ENCODE measurements at regions not wholly inside any gene's neighbourhood (a gene's known extent, or its start where the extent isn't known, plus 50 kb on each side); places are given as distances from the start of the nearest gene placed in this dataset.
"Not testable (repeated sequence)": the region's sequence is repeated elsewhere in the genome, so short reads cannot be mapped to it uniquely, and the experiment has no call there.

DNA sequence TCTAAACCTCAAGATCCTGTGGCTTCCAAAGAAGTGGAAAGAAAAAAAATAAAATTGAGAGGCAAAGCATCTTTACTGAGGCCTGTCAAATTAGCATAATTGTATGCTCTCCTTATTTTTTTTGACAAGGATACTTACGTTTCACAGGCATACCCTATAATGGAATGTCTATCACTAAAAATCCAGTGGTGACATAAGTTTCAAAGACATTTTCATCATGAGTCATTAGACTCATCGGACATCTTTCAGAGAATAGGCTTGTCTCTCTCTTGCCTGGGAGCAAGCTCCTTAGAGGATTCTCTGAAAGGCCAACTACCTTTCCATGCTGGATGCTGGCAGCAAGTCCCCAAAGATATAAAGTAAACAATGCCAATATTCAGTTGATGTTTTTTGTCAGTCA lies 380.7 kb upstream of the STEAP1 start:
- DNase-seq = no peak

DNA sequence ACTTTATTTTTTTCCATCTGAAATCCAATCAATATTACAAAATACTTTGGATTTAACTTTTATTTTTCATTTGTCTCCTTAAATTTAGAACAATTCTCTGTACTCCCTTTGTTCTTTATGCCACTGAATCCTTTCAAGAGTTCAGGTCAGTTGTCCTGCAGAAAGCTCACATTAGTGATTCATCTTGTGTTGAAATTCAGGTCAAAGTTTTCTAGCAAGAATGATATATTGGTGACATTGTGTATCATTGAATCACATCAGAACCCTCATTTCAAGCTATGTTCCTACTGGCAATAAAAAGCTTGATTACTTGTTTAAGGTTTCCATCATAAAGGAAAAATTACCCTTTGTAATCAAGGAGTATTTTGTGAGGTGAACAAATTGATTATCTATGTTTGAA lies 378.8 kb upstream of the STEAP1 start:
- DNase-seq = no peak

DNA sequence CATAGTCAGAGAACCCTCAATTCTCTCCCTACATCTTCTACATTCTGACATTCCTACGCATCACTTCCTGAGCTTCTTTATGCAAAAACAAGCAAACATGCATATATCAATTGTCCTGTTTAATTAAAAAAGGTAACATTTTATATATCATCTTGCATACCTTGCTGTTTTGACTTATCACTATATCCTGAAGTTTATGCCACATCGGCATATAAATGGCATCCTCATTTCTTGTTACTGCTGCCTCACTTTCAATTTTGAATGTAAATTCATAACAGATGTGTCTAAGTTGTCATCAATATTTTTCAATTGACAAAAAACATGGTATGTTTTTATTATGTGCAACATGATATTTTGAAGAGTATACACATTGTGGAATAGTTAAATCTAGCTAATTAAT lies 377.3 kb upstream of the STEAP1 start:
- no peak for DNase-seq

DNA sequence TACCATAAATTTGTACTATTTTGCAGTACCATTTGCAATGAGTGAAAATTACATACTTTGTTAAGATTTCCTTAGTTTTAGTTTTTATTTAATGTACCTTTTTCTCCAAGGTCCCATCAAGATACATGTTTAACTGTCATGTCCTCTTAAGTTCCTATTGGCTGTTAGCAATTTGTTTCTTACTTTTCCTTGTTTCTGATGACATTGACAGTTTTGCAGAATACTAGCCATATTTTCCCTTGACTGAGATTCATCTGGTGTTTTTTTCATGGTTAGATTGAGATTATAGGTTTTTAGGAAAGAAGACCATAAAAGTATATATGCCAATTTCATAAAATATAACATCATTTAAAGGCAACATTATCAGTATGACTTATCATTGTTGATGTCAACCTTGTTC lies 376.8 kb upstream of the STEAP1 start:
- no peak for DNase-seq

DNA sequence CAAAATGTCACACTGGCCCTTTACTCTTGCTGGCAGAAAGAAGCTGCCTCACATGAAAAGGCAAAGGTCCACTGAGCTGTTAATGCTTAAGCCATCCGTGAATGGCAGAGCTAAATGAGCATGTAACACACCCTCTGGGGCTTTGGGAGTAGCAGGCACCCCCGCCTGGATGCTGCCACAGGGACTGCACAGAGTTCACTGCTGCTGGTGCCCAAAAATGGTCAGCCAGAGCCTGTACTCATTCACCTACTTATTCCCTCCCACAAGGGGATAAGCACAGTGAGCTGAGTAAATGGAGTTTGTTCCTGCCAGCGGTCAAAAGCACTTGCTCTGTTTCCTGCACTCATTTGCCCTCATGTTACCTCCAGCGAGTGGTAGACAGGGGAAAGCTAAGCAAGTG lies 374.0 kb upstream of the STEAP1 start:
- DNase-seq = no peak

DNA sequence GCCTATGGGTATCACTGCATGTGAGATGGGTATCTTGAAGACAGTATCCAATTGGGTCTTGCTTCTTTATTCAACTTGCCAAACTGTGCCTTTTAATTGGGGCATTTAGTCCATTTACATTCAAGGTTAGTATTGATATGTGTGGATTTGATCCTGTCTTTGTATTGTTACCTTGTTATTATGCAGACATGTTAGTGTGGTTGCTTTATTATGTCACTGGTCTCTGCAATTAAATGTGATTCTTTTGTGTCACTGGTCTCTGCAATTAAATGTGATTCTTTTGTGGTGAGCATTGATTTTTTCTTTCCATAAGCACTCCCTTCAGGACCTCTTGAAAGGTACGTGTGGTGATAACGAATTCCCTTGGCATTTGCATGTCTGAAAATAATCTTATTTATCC lies 357.8 kb upstream of the STEAP1 start:
- DNase-seq = no peak

DNA sequence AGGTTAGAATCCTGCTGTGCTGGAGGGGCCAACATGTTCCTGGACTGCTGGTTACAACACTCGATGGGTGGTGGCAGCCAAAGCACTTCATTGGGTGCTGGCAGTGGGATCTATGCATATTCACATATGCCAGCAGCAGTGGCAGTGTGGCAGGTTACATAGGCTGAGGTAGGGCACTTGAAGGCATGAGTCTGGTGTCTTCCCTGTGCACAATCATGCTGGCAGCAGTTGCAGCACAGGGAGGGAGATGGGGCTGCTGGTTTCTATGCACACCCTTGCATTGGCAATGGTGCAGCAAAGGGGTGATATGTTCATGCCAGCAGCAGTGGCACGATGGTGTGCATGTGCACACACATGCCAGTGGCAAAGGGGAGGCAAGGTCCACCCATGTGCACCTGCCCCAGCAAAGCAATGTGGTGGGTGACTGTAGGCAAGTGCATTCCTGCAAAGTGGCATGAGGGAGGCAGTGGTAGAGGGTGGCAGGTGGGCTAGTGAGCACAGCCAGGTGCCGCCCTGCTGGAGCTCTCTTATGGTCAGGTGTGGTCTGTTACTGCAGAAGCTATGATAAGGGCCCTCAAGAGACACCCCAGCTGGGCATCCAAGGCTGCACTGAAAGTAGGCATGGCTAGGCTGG lies 356.2 kb upstream of the STEAP1 start:
- no peak for DNase-seq

DNA sequence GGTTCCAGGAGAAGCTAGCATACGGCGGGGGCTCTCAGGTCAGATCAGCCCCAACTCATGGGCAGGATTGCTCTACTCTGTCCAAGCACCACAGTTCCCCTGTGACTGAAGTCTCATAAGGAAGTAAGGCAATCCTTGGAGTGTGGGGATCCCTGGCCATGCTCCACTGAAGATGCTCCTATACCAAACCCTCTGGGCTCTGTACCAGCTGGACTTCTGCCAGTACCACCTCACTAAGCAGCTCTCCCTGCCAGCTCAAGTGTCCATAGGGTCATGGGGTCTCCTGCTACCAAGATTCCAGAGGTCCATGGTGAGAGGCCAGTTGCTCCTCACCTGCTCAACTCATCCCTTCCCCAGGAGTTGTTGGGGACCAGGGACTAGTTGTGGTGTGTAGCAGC lies 355.7 kb upstream of the STEAP1 start:
- no peak for DNase-seq

DNA sequence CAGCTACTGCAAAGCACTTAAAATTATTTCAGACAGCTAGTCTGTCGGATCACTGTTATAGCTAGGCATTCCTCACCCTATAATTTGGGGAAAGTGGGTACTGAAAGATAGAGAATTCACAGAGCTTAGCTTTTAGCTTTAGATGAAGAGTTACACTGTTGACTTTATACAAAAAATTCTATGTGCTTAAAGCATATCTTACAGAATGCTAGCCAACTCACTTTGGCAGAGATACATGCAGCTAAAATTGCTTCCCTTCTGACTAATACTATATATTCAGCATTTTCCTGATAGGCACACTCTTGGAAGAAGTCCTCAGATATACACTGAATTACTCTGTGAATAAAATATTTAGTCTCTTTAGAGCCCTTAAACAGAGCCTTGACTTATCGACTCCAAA lies 353.5 kb upstream of the STEAP1 start:
- no peak for DNase-seq

DNA sequence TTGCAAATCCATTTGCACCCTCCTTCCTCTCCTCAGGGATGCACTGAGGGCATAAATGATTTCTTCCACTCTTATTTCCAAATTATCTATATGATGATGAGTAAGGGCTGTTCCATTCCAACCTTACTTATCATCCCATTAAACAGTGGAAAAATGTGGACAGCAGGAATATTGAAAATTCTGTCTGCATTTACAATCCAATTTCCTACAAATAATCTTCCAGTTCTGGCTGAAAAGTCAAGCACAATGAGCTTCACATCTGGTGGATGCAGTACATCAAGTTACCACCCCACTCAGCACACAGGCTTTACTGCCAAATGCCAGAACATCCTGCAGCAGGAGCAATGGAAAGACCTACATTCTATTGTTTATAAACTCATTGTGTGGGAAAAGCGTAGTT lies 345.0 kb upstream of the STEAP1 start:
- no peak for DNase-seq

DNA sequence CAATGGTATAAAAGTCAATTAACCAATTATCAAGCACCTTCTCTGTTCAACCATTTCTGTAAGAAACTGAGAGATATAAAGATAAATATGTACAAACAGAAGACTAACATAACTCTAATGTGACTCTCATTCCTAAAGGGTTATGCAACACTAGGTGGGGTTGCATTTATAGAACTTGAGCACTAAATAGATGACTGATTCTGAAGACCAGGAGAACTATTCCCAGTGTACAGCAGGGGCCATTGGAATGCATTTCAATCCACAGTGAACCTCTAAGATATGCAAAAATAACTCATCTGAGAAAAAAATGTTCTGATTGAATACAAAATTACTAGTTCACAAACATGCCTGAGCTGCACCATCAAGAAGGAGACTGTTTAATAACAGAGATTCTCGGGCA lies 341.2 kb upstream of the STEAP1 start:
- no peak for DNase-seq

DNA sequence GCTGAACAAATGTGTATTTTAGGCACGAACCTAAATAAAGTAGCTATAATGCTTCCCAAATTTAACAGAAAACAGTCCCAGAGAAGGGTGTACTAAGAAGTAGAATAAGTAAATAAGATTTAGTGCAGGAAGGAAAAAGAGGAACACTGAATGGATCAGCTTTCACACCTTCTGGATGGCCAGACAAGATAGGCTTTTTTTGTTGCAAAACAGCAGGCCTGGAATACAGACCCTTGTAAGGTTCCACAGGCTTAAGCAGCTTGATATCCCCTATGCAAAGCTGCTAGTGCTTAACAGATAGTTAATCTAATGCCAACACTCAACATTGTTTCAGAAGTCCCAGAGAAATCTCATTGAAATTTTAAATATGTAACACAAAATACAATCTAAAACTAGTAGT lies 328.1 kb upstream of the STEAP1 start:
- DNase-seq = no peak

DNA sequence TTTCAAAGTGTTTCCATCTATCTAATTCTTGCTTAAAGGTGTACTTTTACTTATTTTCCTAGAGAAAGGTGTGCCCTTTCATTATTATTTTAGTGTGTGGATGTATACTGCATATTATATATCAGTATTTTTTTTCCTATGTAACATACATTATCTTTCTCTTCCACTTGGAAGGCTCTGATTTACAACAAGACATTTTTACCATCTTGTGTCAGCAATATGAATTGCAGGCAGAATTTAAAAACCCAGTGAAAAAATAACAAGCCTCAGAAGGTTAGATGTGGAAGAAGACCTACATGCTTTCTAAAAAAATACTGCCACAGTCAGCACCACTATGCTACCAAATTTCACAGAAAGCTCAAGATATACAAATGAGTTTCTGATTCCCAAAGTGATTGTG lies 327.7 kb upstream of the STEAP1 start:
- no peak for DNase-seq

DNA sequence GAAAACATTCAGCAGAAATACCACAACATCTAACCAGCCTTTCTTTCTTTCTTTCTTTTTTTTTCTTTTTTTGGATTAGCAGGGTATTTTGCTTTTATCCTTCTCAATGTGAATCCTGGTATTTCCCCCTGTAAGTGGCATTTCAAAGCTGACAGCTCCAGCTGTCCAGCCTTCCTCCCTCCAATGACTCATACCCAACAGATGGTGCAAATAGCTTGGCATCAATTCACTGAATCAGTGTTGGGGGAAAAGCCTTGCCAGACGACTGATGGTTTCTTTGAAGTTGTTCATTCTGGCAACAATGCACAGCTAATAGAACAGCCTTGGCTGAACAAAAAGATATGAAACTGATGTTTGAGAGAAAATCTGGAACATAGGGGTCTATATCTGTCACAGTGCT lies 316.8 kb upstream of the STEAP1 start:
- DNase-seq = no peak

DNA sequence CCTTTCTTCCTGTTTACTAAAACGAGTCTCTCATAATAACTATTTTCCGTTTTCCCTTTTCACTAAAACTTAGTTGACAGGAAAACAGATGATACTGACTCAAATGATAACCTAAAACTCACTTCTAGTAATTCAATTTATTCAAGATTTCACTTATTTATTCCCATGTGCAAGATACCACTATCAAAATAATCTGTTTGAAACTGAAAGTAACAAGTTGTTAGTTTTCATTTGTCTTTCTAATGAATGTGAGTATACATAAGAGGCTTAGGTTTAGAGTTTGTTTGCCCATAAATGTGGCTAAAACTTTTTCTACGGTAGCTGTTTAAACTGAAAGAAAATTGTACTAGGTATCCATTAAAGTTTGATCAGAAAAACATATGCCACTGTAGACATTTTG lies 314.9 kb upstream of the STEAP1 start:
- no peak for DNase-seq

DNA sequence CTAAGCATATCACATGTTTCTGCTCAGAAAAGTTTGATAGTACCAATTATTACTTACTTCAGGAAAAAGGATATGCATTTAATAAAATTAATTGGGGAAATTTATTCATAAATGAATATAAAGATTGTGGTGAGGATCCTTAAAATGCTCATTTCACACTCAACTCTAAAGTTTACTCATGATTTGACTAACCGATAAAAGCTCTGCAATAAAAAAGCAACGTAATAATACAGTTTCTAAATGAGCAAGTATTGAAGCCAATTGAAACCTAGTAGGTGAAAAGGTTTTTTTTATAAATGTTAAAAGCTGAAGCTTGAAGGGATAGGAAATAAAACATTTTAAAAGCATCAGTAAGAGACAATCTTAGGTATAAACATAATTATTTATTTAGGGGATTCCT lies 308.3 kb upstream of the STEAP1 start:
- DNase-seq = no peak

DNA sequence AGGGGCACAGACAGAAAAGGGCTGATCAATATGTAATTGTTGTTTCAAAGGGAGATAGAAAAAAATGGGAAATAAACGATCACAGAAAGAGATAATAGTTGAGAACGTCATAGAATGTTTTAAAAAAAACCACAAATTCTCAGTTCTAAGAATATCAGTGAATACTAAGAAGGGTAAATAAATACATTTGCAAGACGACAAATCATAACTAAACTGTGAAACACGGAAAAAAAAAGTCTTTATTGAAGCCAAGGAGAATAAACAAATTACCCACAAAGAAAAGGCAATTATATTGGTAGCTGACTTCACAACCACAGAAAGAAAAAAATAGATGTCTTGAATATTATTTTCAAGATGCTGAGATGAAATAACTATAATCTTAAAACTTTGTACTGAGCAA lies 305.2 kb upstream of the STEAP1 start:
- DNase-seq = no peak

DNA sequence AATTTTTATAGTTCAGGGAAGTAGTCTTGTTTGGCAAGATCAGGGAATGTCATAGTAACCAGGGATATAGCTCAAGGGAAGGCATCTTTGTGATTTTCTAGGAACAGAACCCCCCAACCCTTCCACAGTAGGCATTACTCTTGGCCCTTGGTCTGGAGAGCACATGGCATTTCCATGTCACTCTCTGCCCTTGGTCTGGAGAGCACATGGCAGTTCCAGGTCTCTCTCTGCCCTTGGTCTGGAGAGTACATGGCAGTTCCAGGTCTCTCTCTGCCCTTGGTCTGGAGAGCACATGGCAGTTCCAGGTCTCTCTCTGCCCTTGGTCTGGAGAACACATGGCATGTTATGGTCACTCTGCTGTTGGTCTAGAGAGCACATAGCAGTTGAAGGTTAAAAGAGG lies 297.2 kb upstream of the STEAP1 start:
- not testable (repeated sequence) for DNase-seq

DNA sequence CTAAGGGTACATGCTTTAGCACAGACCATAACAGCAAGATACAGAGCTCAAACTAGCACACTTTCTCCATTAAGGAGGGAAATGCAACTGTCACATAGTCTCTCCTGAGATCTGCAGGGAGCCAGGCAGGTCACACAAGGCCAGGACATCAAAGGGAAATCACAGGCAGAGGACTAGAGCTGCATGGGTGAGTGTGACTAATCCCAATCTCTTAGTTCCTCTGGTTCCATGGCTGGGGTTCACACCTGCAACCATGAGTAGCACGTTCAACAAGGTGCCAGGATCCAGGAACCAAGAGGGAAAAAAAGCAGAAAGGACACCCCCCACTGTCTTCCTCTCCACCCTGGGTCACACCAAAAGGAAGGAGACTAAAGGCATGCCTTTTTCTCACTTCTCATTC lies 296.5 kb upstream of the STEAP1 start:
- DNase-seq = no peak

DNA sequence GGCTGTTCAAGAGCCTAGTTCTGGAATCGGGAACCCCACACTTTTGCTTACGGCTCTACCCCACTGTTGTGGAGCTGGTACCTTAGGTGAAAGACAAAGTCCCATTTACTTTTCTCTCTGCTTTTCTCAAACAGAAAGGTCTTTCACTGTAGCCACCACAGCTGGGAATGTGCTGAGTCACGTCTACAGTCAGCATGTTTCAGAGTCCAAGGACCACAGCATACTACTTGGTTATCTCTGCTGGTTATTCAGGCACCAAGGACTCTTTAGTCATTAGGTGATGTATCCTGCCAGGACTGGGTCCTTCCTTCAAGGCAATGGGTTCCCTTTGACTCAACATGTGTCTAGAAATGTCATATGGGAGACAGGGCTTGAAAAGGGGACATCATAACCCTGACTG lies 266.8 kb upstream of the STEAP1 start:
- DNase-seq = no peak

DNA sequence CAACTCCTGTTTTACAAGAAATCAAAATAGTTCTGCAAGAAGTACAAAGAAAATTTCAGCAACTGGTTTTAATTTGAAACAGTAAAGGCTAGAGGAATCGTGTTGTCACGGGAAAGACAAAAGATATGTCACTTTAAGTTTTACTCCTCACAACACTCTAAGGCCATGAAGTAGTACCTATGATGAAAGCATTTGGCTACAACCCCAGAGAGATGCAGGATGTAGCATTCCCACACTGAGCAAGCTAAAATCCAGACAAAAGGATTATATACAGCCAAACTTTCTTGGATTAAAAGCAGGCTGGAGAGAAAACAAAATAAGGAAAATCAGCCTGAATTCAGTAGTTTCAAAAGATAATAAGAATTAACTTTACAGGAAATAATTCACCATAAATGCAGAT lies 245.5 kb upstream of the STEAP1 start:
- no peak for DNase-seq

DNA sequence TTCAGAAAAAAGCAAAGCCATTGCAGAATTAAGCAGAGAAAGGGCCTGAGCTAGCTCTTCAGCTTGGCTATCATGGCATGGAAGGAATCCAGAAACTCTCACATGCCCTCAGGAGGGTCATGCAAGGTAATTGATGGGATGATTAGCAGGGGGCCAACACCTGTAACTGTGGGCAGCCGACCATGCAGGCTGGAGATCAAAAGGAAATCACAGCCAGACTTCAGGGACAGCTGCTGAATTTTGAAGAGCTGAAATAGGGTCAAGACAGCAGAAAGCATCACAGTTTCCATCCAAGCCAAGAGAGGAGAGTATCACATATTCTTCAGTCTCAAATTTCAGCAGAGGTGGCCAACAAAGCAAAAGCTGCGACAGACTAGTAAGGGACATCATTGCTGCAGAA lies 239.6 kb upstream of the STEAP1 start:
- DNase-seq = no peak

DNA sequence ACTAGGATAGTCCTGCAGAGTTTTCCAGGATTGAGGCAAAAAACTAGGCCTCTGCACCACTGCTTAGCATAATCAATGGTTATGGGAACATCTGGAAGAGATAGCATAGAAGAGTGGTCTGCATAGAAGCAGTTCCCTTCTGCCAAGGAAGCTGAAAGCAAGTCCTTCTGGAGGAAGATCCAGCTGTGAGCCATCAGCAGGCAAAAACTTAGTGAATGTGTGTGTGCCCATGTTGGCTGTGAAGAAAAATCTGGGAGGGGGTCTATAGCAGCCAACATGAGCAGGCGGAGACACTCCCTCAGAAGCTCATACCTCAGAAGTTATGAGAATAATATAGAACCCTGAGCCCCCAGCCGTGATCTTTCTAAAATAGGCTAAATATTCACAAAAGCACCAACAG lies 228.1 kb upstream of the STEAP1 start:
- DNase-seq = no peak

DNA sequence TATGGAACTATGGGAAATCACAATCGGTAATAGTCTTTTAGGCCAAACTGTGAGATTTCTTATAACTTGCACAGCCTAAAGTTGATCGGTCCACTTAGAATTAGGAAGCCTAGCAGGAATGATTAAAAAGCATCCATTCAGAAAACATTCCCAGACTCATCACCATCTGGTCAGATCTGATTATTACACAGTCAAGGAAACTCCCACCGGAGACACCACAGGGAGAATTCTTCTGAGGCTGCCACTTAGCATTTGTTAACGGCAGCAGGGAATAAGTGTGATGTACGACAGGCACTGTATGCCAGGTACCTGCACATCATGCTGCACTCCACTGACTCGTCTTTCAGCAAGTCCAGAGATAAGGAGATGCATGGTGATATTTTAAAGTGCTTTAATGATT lies 227.6 kb upstream of the STEAP1 start:
- DNase-seq = no peak

DNA sequence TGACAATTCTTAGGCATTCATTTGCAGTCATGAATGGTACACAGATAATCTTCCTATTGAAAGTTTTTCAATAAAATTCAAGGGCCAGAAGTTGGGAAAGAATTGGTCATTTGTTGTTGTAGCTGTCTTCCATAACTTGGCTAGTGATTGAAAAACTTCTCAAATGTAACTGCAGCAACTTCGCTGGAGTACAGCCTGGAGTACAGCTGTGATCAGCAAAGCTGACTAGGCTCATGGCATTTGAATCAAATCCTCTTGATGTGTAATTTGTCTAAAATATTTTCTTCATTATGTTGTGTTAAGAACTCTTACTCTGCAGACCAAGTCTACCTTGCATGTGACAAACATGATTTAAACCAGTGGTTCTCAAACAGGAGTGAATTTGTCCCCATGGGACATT lies 226.5 kb upstream of the STEAP1 start:
- no peak for DNase-seq

DNA sequence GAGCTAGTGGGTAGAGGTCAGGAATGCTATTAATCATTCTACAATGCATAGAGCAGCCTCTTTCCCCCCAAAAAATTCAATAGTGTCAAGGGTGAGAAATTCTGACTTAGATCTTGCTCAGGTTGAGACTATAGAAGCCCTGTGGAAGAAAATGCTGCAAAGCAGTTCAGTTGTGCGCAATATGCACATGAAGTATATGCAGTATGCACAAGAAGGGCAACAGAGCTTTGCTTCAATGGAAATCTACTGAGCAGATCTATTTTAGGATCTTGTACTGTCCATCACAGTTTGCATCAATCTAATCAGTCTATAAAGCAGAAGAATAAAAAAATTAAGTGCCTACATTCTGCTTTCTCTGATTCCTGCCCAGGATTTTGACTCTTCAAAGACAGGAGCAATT lies 225.8 kb upstream of the STEAP1 start:
- DNase-seq = no peak
